Suprapubic skin (tissue), 4 donors: ENCODE measurements at regions not wholly inside any gene's neighbourhood (a gene's known extent, or its start where the extent isn't known, plus 50 kb on each side); places are given as distances from the start of the nearest gene placed in this dataset.
A peak's percentile ranks its signal among the peaks of the same experiment; 100 is the strongest.

Experiments used
- DNase-seq, 2 donors: peaks; one replicate each; pipeline ENCODE4 v3.0.0-alpha.2; 2019; ENCODE audit warnings: low spot score in 2 of 2
- H3K27ac ChIP-seq: fragments of 200-600 bp; sonication (generic); one replicate; pipeline ENCODE4 v1.5.1; 2019
- H3K27me3 ChIP-seq: fragments of 200-600 bp; sonication (generic); one replicate; pipeline ENCODE4 v1.5.1; 2019
- H3K36me3 ChIP-seq: fragments of 200-600 bp; sonication (generic); one replicate; pipeline ENCODE4 v1.5.1; 2019
- H3K4me1 ChIP-seq: fragments of 200-600 bp; sonication (generic); one replicate; pipeline ENCODE4 v1.5.1; 2019
- H3K4me3 ChIP-seq: fragments of 200-600 bp; sonication (generic); one replicate; pipeline ENCODE4 v1.5.1; 2019; ENCODE audit warnings: mild to moderate bottlenecking
- H3K9me3 ChIP-seq: fragments of 200-600 bp; sonication (generic); one replicate; pipeline ENCODE4 v1.5.1; 2019
- EP300 ChIP-seq: sonication (generic); formaldehyde crosslinking; IDR thresholded peaks from one replicate; pipeline ENCODE4 v1.6.1; 2017; ENCODE audit warnings: antibody characterized with exemption
- POLR2A ChIP-seq, 2 donors: fragments of 450-650 bp; IDR thresholded peaks; one replicate each; pipeline ENCODE4 v1.6.1; 2017; ENCODE audit warnings: antibody characterized with exemption in 2 of 2, mild to moderate bottlenecking in 2 of 2, moderate library complexity in 2 of 2
- POLR2AphosphoS5 ChIP-seq, 3 donors: sonication (generic); formaldehyde crosslinking; IDR thresholded peaks; one replicate each; pipeline ENCODE4 v1.6.1; 2017; ENCODE audit warnings: antibody characterized with exemption in 3 of 3
- WGBS: methylation state at CpG from one replicate; pipeline ENCODE4 v1.1.5; 2018; 5-methylcytosine and 5-hydroxymethylcytosine counted together
- TF ChIP-seq, protein P1 (sequence below), 2 donors: fragments of 200-600 bp in 1 of 2; fragments of 450-650 bp in 1 of 2; sonication (generic) in 1 of 2; IDR thresholded peaks; one replicate each; pipeline ENCODE4 v1.5.1; 2016 to 2019; ENCODE audit warnings: antibody characterized with exemption in 2 of 2, mild to moderate bottlenecking in 1 of 2, moderate library complexity in 1 of 2

DNA sequence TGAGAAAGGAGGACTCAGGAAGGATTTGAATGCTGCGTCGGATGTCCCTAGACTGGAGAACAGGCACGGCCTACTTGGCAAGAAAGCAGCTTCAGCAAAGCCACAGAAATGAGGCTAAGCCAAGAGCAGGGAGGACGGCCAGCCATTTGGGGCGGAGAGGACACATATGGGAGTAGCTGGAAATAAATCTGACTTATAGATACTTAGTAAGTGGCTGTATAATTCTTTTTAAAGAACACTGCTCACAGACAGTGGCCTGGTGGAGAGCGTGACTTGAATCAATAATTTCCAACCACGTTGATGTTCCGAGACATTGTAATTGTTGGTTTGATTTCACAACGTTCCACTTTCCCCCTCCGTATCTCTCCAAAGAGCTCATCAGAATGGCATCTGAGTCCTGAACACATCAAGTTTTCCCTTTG is 67.7 kb upstream of the JCAD start:
- TF ChIP-seq POLR2AphosphoS5 (IDR thresholded peaks at IDR 0.05), result no peak
- TF ChIP-seq, protein P1, sequence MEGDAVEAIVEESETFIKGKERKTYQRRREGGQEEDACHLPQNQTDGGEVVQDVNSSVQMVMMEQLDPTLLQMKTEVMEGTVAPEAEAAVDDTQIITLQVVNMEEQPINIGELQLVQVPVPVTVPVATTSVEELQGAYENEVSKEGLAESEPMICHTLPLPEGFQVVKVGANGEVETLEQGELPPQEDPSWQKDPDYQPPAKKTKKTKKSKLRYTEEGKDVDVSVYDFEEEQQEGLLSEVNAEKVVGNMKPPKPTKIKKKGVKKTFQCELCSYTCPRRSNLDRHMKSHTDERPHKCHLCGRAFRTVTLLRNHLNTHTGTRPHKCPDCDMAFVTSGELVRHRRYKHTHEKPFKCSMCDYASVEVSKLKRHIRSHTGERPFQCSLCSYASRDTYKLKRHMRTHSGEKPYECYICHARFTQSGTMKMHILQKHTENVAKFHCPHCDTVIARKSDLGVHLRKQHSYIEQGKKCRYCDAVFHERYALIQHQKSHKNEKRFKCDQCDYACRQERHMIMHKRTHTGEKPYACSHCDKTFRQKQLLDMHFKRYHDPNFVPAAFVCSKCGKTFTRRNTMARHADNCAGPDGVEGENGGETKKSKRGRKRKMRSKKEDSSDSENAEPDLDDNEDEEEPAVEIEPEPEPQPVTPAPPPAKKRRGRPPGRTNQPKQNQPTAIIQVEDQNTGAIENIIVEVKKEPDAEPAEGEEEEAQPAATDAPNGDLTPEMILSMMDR (IDR thresholded peaks at IDR 0.05), result no peak
- no peak for TF ChIP-seq POLR2A (IDR thresholded peaks at IDR 0.05)
- no peak for TF ChIP-seq EP300
- 73% methylated on average over 10 of the region's 10 CpGs for WGBS

DNA sequence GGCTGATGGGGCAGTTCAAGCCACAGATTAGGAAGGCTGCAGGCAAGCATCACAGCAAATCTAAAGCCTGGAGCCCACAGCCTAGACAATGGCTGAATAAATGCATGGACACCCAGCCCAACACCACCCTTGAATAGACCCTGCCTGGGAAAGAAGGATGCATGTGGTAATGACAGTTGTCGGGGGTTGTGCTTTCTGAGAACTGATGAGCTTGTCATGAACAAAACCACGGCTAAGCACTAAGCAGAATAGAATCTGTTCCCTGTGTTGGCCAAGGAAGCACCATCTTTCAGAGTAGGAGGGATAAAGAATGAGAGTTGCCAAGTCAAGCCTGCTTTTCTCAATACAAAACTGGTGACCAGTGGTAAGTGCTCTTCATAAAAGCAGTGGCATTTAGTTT is 66.1 kb upstream of the JCAD start:
- no peak overlapping the region for H3K4me3 ChIP-seq
- no peaks in the 10 kb centered on the region for H3K9me3 ChIP-seq
- 84% methylated on average over 2 of the region's 2 CpGs for WGBS
- H3K27ac ChIP-seq, result no peak overlapping the region
- H3K27me3 ChIP-seq, result no peaks in the 10 kb centered on the region
- peaks cover 2% of the 10 kb centered on the region for H3K4me1 ChIP-seq
- H3K36me3 ChIP-seq, result no peaks in the 10 kb centered on the region
- TF ChIP-seq POLR2AphosphoS5 (IDR thresholded peaks at IDR 0.05), result no peak
- DNase-seq, result no peak

More for the DNA sequence above, 67.7 kb upstream of the JCAD start:
- Histone ChIP-seq H3K36me3 (no peaks in the 10 kb centered on the region), H3K27me3 (no peaks in the 10 kb centered on the region), H3K4me3 (no peak overlapping the region), H3K27ac (peak overlapping the region; percentile 41), H3K9me3 (no peaks in the 10 kb centered on the region), H3K4me1 (peaks cover 2% of the 10 kb centered on the region)
- no peak for DNase-seq

- no peaks in the 10 kb centered on the region for H3K27me3 ChIP-seq
- H3K4me3 ChIP-seq, result no peak overlapping the region
- no peaks in the 10 kb centered on the region for H3K36me3 ChIP-seq
- 87% methylated on average over 6 of the region's 6 CpGs for WGBS
- H3K9me3 ChIP-seq, result no peaks in the 10 kb centered on the region
- no peak for DNase-seq
- H3K27ac ChIP-seq, result no peak overlapping the region
- H3K4me1 ChIP-seq, result peaks cover 2% of the 10 kb centered on the region
- TF ChIP-seq POLR2A (IDR thresholded peaks at IDR 0.05), result no peak
- TF ChIP-seq POLR2AphosphoS5 (IDR thresholded peaks at IDR 0.05), result no peak
- TF ChIP-seq EP300, result no peak
- TF ChIP-seq, protein P1 (IDR thresholded peaks at IDR 0.05), result no peak
Measured at GRCh38 chr10:30124704-30125103, 65.3 kb upstream of the JCAD start.

- Histone ChIP-seq H3K27ac (no peak overlapping the region), H3K27me3 (no peaks in the 10 kb centered on the region), H3K36me3 (no peaks in the 10 kb centered on the region), H3K9me3 (no peaks in the 10 kb centered on the region), H3K4me3 (no peak overlapping the region), H3K4me1 (no peaks in the 10 kb centered on the region)
- no peak for DNase-seq
- TF ChIP-seq, protein P1 (IDR thresholded peaks at IDR 0.05), result no peak
- TF ChIP-seq POLR2A (IDR thresholded peaks at IDR 0.05) (no peak), POLR2AphosphoS5 (IDR thresholded peaks at IDR 0.05) (no peak), EP300 (no peak)
- 71% methylated on average over 2 of the region's 2 CpGs for WGBS
Measured at GRCh38 chr10:30121401-30121800, 62.0 kb upstream of the JCAD start.

GRCh38 chr10:30118590-30118989 is 59.2 kb upstream of the JCAD start:
- H3K9me3 ChIP-seq, result no peaks in the 10 kb centered on the region
- no peak for TF ChIP-seq EP300
- no peak for TF ChIP-seq POLR2AphosphoS5 (IDR thresholded peaks at IDR 0.05)
- TF ChIP-seq, protein P1 (IDR thresholded peaks at IDR 0.05), result no peak
- TF ChIP-seq POLR2A (IDR thresholded peaks at IDR 0.05), result no peak
- no peak for DNase-seq
- no peaks in the 10 kb centered on the region for H3K27me3 ChIP-seq
- H3K4me3 ChIP-seq, result no peak overlapping the region
- H3K4me1 ChIP-seq, result peaks cover 3% of the 10 kb centered on the region
- 80% methylated on average over 3 of the region's 3 CpGs for WGBS
- H3K27ac ChIP-seq, result no peak overlapping the region
- no peaks in the 10 kb centered on the region for H3K36me3 ChIP-seq
